ENCODE measurements at regions not wholly inside any gene's neighbourhood (a gene's known extent, or its start where the extent isn't known, plus 50 kb on each side); places are given as distances from the start of the nearest gene placed in this dataset.
"Not testable (repeated sequence)": the region's sequence is repeated elsewhere in the genome, so short reads cannot be mapped to it uniquely, and the experiment has no call there.

- DNase-seq, result peak; percentile 16 to 69
Measured at GRCh38 chr3:177405191-177405672, 207.9 kb upstream of the TBL1XR1 start.

DNA sequence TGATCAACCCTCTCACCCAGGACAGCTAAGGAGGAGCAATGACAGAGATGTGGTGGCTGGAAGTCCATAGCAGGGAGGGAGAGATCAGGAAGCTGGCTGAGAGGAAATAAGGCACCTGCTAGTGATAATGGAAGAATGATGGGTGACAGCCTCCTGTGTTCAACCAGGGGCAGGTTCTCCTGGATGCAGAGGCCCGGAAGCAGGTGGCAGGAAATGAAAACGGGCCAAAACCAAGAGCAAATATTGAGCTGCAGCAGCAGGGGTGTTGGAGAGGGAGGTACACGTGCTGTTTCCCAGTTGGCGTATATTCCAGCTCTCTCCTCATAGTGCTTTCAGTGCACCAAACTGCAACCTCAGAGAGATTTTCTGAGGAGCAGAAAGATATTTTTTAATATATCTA lies 213.4 kb upstream of the TBL1XR1 start:
- DNase-seq, result no peak

DNA sequence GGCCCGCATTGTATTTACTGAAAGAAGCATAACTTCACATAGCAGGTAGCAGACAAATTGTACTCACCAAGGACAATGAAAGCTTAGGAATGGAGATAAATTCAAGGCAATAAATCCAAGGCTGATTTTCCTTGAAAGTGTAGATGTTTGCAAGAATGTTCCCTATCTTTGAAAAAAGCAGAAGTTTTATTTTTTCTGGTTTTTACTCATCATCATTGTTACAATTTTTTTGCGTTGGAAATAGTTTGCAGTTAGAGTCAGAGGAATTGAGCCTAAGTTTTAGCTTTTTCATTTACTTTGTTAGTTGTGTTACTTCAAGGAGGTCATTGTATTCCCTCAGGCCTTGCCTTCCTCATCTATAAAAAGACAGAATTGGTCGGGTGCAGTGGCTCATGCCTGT lies 213.9 kb upstream of the TBL1XR1 start:
- DNase-seq, result no peak

- DNase-seq, result not testable (repeated sequence)
Measured at GRCh38 chr3:177412677-177413170, 215.4 kb upstream of the TBL1XR1 start.

DNA sequence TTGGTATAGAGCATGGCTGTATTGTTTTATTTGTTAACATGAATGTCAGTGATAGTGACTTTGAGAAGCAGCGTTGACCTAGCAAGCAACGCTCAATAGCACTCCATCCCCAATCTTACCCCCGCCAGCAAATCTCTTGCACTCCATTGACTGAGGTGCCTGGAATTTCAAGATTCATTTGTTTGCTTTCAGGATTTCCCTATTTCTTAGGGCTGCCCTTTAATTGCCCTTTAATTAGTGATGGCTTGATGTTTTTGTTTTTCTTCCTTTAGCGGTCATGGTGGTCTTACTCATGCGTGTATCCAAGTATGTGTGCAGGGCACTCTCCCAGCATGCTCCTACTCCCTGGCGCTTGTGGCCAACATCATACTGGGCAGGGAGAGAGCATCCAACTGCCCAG lies 216.8 kb upstream of the TBL1XR1 start:
- no peak for DNase-seq

DNA sequence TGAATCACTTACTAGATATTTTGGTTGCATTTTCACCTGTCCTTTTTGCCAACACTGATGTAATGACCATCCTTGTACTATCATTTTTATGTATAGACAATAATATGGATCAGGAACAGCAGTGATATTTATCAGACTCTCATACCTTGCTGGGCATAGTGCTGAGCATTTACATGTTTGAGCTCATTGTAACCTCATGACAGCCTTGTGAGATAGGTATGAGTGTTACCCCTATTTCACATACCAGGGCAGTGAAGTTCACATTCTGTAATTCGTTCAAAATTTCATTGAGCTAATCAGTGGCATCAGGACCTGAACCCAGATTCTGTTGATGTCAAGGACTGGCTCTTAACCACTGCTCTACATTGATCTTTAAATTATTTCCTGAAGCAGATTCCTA lies 221.5 kb upstream of the TBL1XR1 start:
- no peak for DNase-seq

DNA sequence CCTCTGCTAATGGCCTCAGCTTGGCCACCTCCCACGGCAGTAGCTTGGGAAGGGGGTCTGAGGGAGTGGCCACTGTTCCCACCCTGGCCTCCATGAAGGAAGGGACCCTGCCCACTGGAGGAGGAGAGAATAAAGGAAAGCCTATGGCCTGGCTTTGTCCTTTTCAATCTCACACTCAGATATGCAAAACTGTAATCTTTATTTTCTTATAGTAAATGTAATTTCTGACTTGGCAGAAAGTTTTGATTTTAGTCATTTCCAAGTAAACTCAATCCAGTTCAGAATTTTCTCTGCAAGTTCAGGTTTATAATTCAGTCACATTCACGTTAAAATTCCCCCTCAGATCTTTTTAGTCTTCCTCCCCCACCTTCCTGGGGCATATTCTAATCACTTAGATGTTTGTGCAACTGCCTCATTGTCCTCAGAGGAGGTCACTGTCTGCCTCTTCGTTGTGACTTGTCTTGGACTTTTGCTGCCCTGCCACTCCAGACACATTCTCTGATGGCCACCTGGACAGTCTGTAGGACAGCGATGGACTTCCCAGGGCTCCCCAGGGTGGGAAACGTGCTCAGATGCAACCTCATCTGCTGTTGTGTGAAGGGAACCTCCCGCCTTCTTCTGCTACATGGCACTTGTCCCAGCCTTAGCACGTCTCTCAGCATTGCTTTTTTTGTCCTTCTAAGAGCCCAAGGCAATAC lies 222.8 kb upstream of the TBL1XR1 start:
- no peak for DNase-seq

GRCh38 chr3:177420651-177421480 lies 223.6 kb upstream of the TBL1XR1 start:
- DNase-seq, result no peak

DNA sequence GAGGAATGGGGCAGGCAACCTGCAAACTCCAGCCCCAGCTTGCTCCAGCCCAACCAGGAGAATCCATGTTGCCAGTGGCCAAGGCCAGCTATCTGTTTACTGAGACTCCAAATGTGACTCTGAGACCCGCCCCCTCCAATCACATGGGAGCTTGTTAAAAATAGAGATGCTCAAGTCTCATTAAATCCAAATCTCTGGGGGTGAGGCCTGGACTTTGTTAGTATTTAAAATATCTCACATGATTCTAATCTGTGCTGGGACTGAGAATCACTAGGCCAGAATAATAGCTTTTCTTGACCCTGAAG lies 224.2 kb upstream of the TBL1XR1 start:
- DNase-seq, result no peak

GRCh38 chr3:177424521-177424920 lies 227.2 kb upstream of the TBL1XR1 start:
- no peak for DNase-seq

- no peak for DNase-seq
Measured at GRCh38 chr3:177425042-177425441, 227.8 kb upstream of the TBL1XR1 start.

- DNase-seq, result no peak
Measured at GRCh38 chr3:177426106-177426877, 229.0 kb upstream of the TBL1XR1 start.

DNA sequence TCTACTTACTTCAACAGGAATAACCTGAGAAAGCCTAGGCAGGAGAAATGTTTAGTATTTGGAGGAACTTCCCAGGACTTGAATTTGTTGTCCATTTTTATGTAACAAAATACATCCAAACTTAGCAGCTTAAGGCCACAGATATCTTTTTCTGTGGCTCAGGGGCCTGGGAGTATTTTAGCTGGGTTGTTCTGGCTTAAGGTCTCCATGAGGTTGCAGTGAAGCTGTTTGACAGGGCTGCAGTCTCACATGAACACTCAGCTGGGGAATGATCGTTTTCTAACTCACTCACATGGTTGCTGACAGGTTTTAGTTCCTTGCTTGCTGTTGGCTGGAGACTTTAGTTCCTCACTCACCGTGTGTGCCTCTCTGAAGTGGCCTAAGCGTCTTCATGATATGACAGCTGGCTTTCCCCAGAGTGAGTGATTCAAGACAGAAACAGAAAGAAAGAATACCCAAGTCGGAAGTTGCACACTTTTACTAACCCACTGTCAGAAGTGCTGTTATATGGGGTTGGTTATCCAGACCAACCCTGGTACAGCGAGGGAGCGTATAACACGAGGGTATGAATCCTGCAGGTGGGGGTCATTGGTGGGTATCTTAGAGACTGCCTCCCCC lies 229.7 kb upstream of the TBL1XR1 start:
- DNase-seq, result peak in 1 of 2 experiments; percentile 31

GRCh38 chr3:177427540-177427939 lies 230.3 kb upstream of the TBL1XR1 start:
- no peak for DNase-seq

DNA sequence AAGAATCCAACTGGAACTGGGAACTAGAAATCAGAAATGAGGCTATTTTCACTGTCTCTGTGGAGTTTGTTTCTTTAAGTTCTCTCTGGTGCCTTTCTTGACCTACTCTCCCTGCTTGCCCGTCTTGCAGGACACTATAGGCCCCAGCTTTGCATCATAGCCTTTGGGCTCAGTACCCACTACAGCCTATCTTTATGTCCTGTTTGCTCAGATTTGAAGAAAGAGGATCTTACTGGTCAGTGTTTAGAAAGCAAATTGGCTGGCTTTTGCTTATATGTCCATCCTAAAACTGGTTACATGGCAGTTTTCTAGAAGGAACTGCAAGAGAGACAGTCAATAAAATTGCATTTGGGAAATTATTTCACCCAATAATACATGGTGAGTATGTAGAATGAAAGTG lies 231.8 kb upstream of the TBL1XR1 start:
- no peak for DNase-seq

GRCh38 chr3:177429771-177430170 lies 232.5 kb upstream of the TBL1XR1 start:
- no peak for DNase-seq

GRCh38 chr3:177430653-177431052 lies 233.4 kb upstream of the TBL1XR1 start:
- no peak for DNase-seq

- peak in 1 of 2 experiments; percentile 81 for DNase-seq
Measured at GRCh38 chr3:177431525-177432176, 234.4 kb upstream of the TBL1XR1 start.

GRCh38 chr3:177435301-177435700 lies 238.0 kb upstream of the TBL1XR1 start:
- DNase-seq, result no peak

DNA sequence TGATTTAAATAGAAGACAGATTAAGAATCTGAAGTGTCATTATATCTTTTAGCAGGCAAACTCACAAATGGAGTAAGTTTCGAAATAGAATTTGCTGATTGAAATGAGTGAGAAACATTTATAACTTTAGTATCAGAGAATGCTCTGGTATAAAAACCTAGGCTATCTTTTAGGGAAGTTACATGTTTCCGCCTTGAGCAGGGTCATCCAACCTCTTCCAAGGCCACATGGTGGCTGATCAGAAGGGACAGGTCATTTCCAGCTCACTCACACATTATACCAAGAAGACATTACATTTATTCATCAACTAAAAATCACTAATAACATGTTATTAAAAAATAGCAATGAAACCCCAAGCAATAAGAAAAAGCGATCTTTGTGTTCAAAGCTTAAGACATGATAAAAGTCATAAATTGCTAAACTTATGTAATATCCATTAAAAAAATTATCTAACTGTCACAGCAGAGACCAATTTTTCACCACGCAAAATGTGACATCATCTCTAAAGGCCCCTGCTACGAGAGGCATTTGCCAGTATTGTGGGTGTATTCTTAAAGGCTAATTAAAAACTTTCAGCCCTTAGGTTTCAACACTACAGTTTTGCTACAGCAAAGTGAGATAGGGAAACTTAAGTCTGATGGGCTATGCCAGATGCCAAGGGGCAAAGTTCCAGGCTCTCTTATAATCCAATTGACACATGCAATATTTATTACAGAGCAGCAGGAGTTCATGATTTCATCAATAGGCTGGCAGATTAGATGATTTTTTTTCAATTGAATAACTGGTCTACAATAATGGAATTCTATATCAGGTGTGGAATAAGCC lies 240.4 kb upstream of the TBL1XR1 start:
- peak; percentile 26 to 85 for DNase-seq

DNA sequence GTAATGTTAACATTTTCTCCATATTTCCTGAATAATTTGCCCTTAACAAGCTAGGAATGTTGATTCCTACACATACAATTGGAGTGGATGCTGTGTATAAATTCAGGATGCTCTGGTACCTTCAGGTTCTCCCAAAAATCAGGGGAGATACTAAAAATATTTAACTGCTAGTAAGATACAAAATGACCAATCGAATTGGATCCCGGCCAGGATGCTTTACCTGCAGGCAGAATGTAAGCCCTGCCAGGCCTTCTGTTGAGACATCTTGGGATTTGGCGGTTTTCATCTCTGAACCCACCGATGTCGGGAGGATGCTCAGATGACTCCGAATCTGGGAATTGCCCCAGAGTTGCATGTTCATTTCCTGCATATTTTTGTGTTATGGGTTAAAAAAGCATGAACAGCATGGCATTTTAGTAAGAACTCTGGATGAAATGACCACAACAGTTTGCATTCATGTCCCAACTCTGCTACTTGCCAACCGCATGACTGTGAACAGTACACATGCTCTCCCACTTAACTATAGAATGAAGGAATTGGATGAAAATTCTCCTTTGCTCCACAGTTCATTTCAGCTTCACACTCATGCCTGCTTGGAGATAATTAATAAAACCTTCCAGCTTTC lies 241.4 kb upstream of the TBL1XR1 start:
- no peak for DNase-seq
